HG03342 (cell line): ENCODE measurements at regions not wholly inside any gene's neighbourhood (a gene's known extent, or its start where the extent isn't known, plus 50 kb on each side); places are given as distances from the start of the nearest gene placed in this dataset.

Experiments used
- ATAC-seq: cut with Tn5 transposase; IDR thresholded peaks from one replicate; pipeline ENCODE4 v1.9.1; 2021; ENCODE audit warnings: mild to moderate bottlenecking, moderate library complexity; ENCODE audit not compliant: unreplicated experiment

- peak; percentile 24 for ATAC-seq
Observed at GRCh38 chr14:34931206-34931605, 51.6 kb upstream of the SRP54 start.

- ATAC-seq = peak; percentile 55
Observed at GRCh38 chr14:34930591-34931091, 52.2 kb upstream of the SRP54 start.

DNA sequence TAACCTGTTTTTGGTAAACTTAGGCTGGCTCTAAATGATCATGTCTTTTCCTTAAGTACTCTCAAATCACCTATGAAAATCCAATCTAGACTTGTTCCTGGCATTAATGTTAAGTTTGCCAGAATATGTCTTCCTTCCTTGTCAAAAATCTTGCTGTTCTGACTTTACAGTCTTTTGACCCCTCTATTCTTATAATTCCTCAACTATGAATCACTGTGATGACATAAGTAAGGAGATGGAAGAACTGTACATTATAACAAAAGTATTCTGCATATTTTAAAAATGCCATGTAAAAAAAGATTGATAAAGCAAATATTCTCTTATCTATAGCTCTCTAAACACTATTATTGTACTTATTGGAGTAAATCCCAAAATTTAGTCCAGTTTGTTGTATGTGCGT lies 51.4 kb upstream of the BAZ1A start:
- no peak for ATAC-seq
